Neural progenitor cell (in vitro differentiated cells): ENCODE measurements at regions not wholly inside any gene's neighbourhood (a gene's known extent, or its start where the extent isn't known, plus 50 kb on each side); places are given as distances from the start of the nearest gene placed in this dataset.

Experiments used
- CTCF ChIP-seq: fragments of 200-600 bp; sonication (generic); IDR thresholded peaks from 2 replicates; pipeline ENCODE4 v1.5.1; 2017; ENCODE audit warnings: antibody characterized with exemption, mild to moderate bottlenecking
- EZH2 ChIP-seq: fragments of 200-600 bp; sonication (generic); IDR thresholded peaks from 2 replicates; pipeline ENCODE4 v1.6.1; 2017; ENCODE audit warnings: antibody characterized with exemption, mild to moderate bottlenecking, moderate library complexity

- no peak for TF ChIP-seq CTCF
- no peak for TF ChIP-seq EZH2
These were observed 95.9 kb upstream of the CIBAR2 start for GRCh38 chr16:85208181-85208580.
